ACC112 (cell line): ENCODE measurements at regions not wholly inside any gene's neighbourhood (a gene's known extent, or its start where the extent isn't known, plus 50 kb on each side); places are given as distances from the start of the nearest gene placed in this dataset.

Source experiments
- H2AFZ ChIP-seq: fragments of 200-600 bp; sonication (generic); one replicate; pipeline ENCODE4 v1.6.0; 2017; ENCODE audit warnings: antibody characterized with exemption, low read length; ENCODE audit not compliant: unreplicated experiment
- H3K27ac ChIP-seq: fragments of 200-600 bp; sonication (generic); 2 replicates; pipeline ENCODE4 v1.5.1; 2014; ENCODE audit warnings: low read depth, mild to moderate bottlenecking, antibody characterized with exemption, low read length, moderate library complexity
- H3K27me3 ChIP-seq: fragments of 200-600 bp; sonication (generic); 2 replicates; pipeline ENCODE4 v1.6.1; 2014; ENCODE audit warnings: mild to moderate bottlenecking, antibody characterized with exemption, low read length, moderate library complexity, mixed read lengths; ENCODE audit not compliant: insufficient read depth
- H3K36me3 ChIP-seq: fragments of 200-600 bp; sonication (generic); 2 replicates; pipeline ENCODE4 v1.6.1; 2016; ENCODE audit warnings: mild to moderate bottlenecking, antibody characterized with exemption, low read length, moderate library complexity, mixed read lengths; ENCODE audit not compliant: insufficient read depth
- H3K4me1 ChIP-seq: fragments of 200-600 bp; sonication (generic); one replicate; pipeline ENCODE4 v1.6.1; 2016; ENCODE audit warnings: low read length, mixed read lengths; ENCODE audit not compliant: insufficient read depth, unreplicated experiment, control insufficient read depth
- H3K4me3 ChIP-seq: fragments of 200-600 bp; sonication (generic); 2 replicates; pipeline ENCODE4 v1.5.1; 2014; ENCODE audit warnings: mild to moderate bottlenecking, low read depth, low read length
- H3K79me2 ChIP-seq: fragments of 200-600 bp; sonication (generic); one replicate; pipeline ENCODE4 v1.6.0; 2016; ENCODE audit warnings: low read length; ENCODE audit not compliant: control insufficient read depth, unreplicated experiment, insufficient read depth

GRCh38 chr12:107547389-107547788 is 138.2 kb upstream of the PWP1 start:
- H3K79me2 ChIP-seq, result no peaks in the 10 kb centered on the region
- no peaks in the 10 kb centered on the region for H3K36me3 ChIP-seq
- H3K4me1 ChIP-seq, result no peaks in the 10 kb centered on the region
- no peak overlapping the region for H3K4me3 ChIP-seq
- no peak overlapping the region for H2AFZ ChIP-seq
- H3K27me3 ChIP-seq, result 0 out of 2 replicates have a peak, but pooled peaks cover 6% of the 10 kb centered on the region
- no peak overlapping the region for H3K27ac ChIP-seq

DNA sequence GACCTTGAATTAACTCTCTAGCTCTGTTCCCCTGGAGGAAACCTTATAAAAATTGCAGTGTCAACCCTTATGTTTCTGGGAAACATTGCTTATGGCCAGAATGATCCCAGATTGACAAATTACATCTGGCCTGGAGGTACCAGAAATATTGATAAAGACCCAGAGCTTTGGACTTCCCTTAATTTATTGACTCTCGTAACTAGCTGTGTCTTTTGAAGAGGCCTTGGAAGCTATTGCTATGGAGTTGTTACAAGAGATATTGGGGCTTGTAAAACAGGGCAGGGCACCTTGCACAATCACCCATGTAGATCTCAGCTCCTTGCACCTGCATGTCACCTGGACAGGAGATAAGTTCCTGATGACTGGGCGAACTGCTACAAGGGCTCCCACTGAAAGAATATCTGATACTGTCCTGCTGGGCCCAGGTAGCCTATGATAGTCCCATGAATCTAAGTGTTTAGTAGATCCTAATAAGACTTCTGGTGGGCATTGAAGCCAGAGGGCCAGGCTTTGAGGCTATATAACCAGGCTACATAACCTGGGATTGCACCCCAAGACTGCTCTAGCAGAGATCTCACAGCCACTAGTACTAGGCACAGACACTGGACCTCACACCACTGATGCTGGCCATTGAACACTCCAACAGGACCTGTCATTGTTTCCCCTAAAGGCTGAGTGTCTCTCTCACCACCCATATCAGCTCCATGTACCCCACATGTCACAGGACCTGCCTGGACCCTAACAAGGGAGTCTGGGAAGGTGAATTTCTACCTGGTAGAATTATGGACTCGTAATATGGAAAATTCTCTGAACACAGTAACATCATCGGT is 135.7 kb upstream of the PWP1 start:
- Histone ChIP-seq H3K4me1 (no peaks in the 10 kb centered on the region), H3K79me2 (no peaks in the 10 kb centered on the region), H3K36me3 (no peaks in the 10 kb centered on the region), H2AFZ (no peak overlapping the region), H3K27me3 (0 out of 2 replicates have a peak, but pooled peaks cover 6% of the 10 kb centered on the region), H3K27ac (no peak overlapping the region), H3K4me3 (no peak overlapping the region)

DNA sequence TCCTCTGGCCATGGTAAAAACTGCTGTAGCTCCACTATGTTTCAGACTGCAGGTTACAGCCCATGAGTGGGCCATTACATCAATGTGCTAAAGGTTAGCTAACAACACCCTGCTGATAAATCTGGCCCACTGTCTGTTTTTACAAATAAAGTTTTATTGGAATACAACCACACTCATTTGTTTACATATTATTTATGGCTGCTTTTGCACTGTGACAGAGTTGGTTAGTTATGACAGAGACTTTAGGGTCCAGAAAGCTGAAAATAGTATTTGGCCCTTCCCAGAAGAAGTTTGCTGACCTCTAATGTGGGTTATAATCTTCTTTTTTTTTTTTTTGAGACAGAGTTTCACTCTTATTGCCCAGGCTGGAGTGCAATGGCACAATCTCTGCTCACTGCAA is 134.2 kb upstream of the PWP1 start:
- Histone ChIP-seq H3K27me3 (no peaks in the 10 kb centered on the region), H3K36me3 (no peaks in the 10 kb centered on the region), H3K27ac (no peak overlapping the region), H3K4me3 (no peak overlapping the region), H2AFZ (no peak overlapping the region), H3K4me1 (no peaks in the 10 kb centered on the region), H3K79me2 (no peaks in the 10 kb centered on the region)

DNA sequence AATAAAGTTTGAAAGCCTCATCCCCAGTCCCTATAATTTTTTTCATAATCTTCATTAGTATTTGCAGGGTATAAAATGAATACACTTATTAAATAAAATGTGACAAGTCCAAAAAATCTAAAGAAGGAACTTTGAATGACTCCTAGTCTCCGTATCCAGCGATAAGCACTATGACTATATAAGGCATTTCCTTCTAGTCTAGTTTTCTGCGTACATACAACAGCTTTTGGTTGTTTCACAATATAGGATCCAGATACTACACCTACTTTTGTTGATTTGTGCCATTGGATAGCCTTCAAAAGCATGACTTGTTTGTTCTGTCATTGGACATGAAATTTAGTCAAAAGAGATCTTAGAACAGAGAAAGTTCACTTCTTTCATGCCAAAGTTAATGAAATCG is 133.3 kb upstream of the PWP1 start:
- no peaks in the 10 kb centered on the region for H3K27me3 ChIP-seq
- no peak overlapping the region for H3K27ac ChIP-seq
- no peaks in the 10 kb centered on the region for H3K36me3 ChIP-seq
- H3K4me1 ChIP-seq, result no peaks in the 10 kb centered on the region
- H3K79me2 ChIP-seq, result no peaks in the 10 kb centered on the region
- H2AFZ ChIP-seq, result no peak overlapping the region
- no peak overlapping the region for H3K4me3 ChIP-seq

DNA sequence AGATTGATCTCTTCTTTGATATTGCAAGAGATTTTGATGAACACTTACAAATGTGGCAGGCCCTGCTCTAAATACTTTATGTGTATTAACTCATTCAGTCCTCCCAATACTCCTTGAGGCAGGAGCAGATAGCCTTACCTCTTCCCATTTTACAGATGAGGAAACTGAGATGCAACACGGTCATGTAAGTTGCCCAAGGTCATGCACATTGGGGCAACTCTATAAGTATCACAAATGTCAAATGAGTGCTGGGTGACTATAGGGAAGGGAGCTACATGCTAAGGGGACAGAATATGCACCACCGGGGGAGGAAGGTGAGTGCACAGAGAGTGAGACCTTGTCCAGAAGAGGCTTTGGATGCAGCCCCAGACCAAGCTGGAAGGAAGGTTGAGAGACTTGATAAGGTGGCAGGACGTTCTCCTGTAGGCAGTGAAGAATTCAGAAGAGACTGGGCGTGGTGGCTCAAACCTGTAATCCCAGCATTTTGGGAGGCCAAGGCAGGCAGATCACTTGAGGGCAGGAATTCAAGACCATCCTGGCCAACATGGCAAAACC is 132.3 kb upstream of the PWP1 start:
- Histone ChIP-seq H3K4me1 (no peaks in the 10 kb centered on the region), H3K27me3 (no peaks in the 10 kb centered on the region), H3K36me3 (no peaks in the 10 kb centered on the region), H3K27ac (no peak overlapping the region), H3K79me2 (no peaks in the 10 kb centered on the region), H3K4me3 (no peak overlapping the region), H2AFZ (no peak overlapping the region)

DNA sequence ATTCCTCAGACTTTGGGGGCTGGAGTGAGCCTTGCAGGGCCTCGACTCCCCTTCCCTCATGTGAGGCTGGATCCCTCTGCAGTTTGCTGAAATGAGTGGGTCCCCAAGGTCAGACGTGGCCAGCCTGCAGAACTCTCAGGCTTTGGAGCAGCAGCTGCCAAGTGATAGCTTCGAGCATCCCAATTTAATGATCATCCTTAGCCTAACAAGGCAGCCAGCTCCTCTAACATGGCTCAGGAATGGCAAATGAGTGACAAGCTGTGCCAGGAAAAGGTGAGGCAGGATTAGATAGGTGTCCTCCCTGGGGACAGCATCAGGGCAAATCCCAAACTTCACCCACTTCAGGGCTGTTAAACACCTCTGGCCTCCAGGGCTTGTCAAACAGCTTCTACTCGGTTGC is 130.7 kb upstream of the PWP1 start:
- H2AFZ ChIP-seq, result no peak overlapping the region
- H3K27me3 ChIP-seq, result no peaks in the 10 kb centered on the region
- H3K27ac ChIP-seq, result no peak overlapping the region
- H3K36me3 ChIP-seq, result no peaks in the 10 kb centered on the region
- H3K4me1 ChIP-seq, result no peaks in the 10 kb centered on the region
- H3K4me3 ChIP-seq, result no peak overlapping the region
- H3K79me2 ChIP-seq, result no peaks in the 10 kb centered on the region

DNA sequence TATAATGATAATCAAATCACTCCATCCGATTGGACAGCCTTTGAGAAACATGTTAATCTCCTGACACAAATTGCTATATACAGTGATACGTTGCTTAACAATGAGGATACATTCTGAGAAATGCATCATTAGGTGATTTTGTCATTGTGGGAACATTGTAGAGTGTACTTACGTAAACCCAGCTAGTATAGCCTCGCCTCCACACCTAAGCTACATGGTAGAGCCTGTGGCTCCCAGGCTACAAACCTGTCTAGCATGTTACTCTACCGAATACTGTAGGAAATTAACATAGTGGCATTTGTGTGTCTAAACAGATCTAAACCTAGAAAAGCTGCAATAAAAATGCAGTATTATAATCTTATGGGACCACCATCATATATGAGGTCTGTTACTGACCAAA is 128.6 kb upstream of the PWP1 start:
- Histone ChIP-seq H3K27me3 (no peaks in the 10 kb centered on the region), H3K4me1 (no peaks in the 10 kb centered on the region), H3K36me3 (no peaks in the 10 kb centered on the region), H3K27ac (no peak overlapping the region), H3K79me2 (no peaks in the 10 kb centered on the region), H3K4me3 (no peak overlapping the region), H2AFZ (no peak overlapping the region)

DNA sequence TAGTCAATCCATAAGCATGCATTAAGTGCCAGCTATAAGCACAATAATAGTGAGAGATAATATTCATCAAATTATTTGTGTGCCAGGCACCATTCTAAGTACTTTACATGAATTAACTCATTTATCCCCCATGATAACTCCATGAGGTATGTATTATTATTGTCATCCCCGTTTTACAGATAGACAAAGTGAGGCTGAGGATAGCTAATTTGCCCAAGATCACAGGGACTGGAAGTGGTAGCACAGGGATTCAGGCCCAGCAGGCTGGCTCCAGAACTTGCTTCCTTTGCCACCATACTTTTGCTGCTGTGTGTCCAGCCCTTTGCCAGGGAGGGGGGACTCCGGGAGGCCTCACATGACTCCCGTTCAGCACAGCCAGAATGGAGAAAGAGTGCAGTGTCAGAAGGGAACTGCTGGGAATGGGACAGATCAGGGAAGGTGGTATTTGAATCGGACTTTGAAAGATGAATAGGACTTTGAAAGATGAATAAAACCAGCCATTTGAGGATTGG is 128.0 kb upstream of the PWP1 start:
- Histone ChIP-seq H3K4me1 (no peaks in the 10 kb centered on the region), H3K27me3 (no peaks in the 10 kb centered on the region), H3K27ac (no peak overlapping the region), H3K4me3 (no peak overlapping the region), H3K36me3 (no peaks in the 10 kb centered on the region), H3K79me2 (no peaks in the 10 kb centered on the region), H2AFZ (no peak overlapping the region)

DNA sequence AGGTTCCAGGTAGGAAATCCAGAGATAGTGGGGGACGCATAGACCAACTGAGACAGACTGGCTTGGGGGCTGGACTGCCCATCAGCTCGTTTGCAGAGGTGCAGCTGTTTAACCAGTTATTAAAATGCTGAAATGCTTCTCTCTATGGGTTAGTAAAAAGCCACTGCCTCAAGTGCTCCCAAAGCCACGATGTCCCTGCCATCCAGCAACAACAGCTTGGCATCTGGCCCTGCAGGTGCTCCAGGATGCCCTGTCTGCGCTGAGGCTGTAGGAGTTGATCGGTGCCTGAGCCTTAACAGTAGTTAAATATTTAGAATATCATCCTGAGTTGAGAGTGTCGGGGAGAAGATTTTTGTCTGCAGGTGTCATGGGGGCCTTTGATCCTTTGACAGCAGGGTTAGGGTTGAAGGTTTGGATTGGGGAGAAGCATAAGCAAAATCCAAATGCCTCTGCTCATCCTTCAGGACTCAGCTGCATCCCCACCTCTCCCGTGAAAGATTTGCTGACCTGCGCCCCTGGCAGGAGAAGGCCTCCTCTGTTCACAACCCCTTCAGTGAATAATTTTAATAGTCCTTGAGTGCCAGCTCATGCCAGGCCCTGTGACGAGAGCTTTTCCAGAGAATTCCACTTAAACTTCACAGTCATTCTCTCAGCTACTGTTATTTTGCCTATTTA is 127.3 kb upstream of the PWP1 start:
- Histone ChIP-seq H3K79me2 (no peaks in the 10 kb centered on the region), H3K36me3 (no peaks in the 10 kb centered on the region), H3K27me3 (no peaks in the 10 kb centered on the region), H2AFZ (no peak overlapping the region), H3K27ac (no peak overlapping the region), H3K4me3 (no peak overlapping the region), H3K4me1 (no peaks in the 10 kb centered on the region)

DNA sequence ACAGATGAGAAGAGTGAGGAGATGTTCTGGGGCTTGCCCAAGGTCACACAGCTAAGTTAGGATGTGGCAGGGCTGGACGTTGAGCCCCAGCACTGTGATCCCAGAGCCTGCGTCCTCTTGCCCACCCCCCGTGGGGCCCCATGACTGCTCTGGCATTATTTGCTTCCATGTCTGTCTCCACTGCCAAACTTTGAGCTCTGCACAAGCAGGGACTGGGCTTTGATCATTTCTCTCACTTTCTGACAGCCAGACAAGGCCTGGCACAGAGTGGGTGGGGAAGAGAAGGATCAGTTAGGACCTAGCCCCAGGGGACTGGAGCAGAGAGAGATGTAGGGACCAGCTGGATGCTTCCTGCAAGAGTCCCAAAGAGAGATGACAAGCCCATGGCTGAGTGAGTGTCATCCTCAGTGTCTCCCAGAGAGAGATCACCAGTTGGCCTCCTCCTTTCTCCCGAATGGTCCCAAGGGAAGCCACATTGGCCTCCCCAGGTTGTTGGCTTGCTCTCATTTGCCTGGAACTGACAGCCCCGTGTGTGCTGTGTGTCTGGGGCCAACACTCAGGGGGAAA is 126.7 kb upstream of the PWP1 start:
- Histone ChIP-seq H2AFZ (no peak overlapping the region), H3K27me3 (no peaks in the 10 kb centered on the region), H3K79me2 (no peaks in the 10 kb centered on the region), H3K4me3 (no peak overlapping the region), H3K4me1 (no peaks in the 10 kb centered on the region), H3K27ac (no peak overlapping the region), H3K36me3 (no peaks in the 10 kb centered on the region)
